HepG2 (cell line): ENCODE measurements at regions not wholly inside any gene's neighbourhood (a gene's known extent, or its start where the extent isn't known, plus 50 kb on each side); places are given as distances from the start of the nearest gene placed in this dataset.

Source experiments
- ATAC-seq: fragments of 200-7000 bp; cut with Tn5 transposase; 3 replicates; pipeline ENCODE4 v1.9.1; 2020; ENCODE audit warnings: mild to moderate bottlenecking, moderate library complexity
- BruUV-seq: library from RNA; stranded (reverse); fragments of 400-500 nt; replicated peaks from 2 replicates; lab custom pipeline; 2021; lab: Mats Ljungman, UMichigan
- CTCF ChIA-PET: fragments of 300-600 bp; formaldehyde crosslinking; extraction: SDS; loops from one replicate; lab custom pipeline; 2021; ENCODE audit warnings: low total read pairs, inconsistent platforms, low intra/inter-chr PET ratio; lab: Yijun Ruan, JAX
- POLR2A ChIA-PET: fragments of 350-600 bp; sonication (Branson Sonifier 250); formaldehyde crosslinking; loops from one replicate; lab custom pipeline; 2020; ENCODE audit warnings: antibody characterized with exemption, inconsistent platforms; lab: Yijun Ruan, JAX
- DNase-seq: peaks from one replicate; pipeline ENCODE4 v3.0.0-alpha.2; 2015; ENCODE audit warnings: low spot score
- FAIRE-seq: peaks from 3 replicates; lab custom pipeline; 2011; peaks lifted over from hg19 to GRCh38; lab: Jason Lieb, UNC
- H2AFZ ChIP-seq: one replicate; pipeline ENCODE4 v1.6.1; 2011; ENCODE audit warnings: low read length, inconsistent platforms
- H3K27ac ChIP-seq: fragments of 300-600 bp; 3 replicates; pipeline ENCODE4 v1.8.0; 2011; ENCODE audit warnings: mixed run types, mild to moderate bottlenecking, mixed read lengths, low read length, inconsistent platforms; ENCODE audit not compliant: insufficient read depth; ENCODE audit errors: extremely low read length
- H3K27me3 ChIP-seq, 2 experiments: fragments of 200-600 bp in 1 of 2; 2 replicates in 1 of 2; 3 replicates in 1 of 2; pipeline versions ENCODE4 v1.6.0 to v1.8.0; 2011; ENCODE audit warnings: low read length in 2 of 2, mild to moderate bottlenecking in 2 of 2, moderate library complexity in 2 of 2, inconsistent platforms in 1 of 2; ENCODE audit not compliant: insufficient read depth in 2 of 2, control insufficient read depth in 1 of 2
- H3K36me3 ChIP-seq, 2 experiments: fragments of 200-600 bp in 1 of 2; replicated peaks in 1 of 2; 2 replicates in 1 of 2; 3 replicates in 1 of 2; pipeline versions ENCODE4 v1.5.1 to v1.8.0; 2011; ENCODE audit warnings: low read length in 2 of 2, inconsistent platforms in 1 of 2; ENCODE audit not compliant: insufficient read depth in 2 of 2, control insufficient read depth in 1 of 2
- H3K4me1 ChIP-seq: 2 replicates; pipeline ENCODE4 v1.5.1; 2012; ENCODE audit warnings: low read length, inconsistent platforms; ENCODE audit not compliant: insufficient read depth
- H3K4me2 ChIP-seq: 2 replicates; pipeline ENCODE4 v1.6.0; 2011; ENCODE audit warnings: low read depth, low read length, inconsistent platforms
- H3K4me3 ChIP-seq, 3 experiments: fragments of 200-600 bp in 1 of 3; sonication (generic), shearing (Covaris generic) in 1 of 3; replicated peaks in 1 of 3; 2 replicates each; pipeline ENCODE4 v1.5.1; 2011 to 2016; ENCODE audit warnings: low read length in 3 of 3, inconsistent platforms in 2 of 3, low read depth in 2 of 3, mild to moderate bottlenecking in 2 of 3, control low read depth in 1 of 3, mixed read lengths in 1 of 3; ENCODE audit not compliant: insufficient read depth in 1 of 3
- H3K79me2 ChIP-seq: one replicate; pipeline ENCODE4 v1.6.1; 2011; ENCODE audit warnings: low read length, inconsistent platforms; ENCODE audit not compliant: insufficient read depth
- H3K9ac ChIP-seq: 2 replicates; pipeline ENCODE4 v1.6.0; 2011; ENCODE audit warnings: mild to moderate bottlenecking, low read depth, low read length, inconsistent platforms; ENCODE audit not compliant: insufficient read depth
- H3K9me3 ChIP-seq: 2 replicates; pipeline ENCODE4 v1.5.1; 2012; ENCODE audit warnings: mild to moderate bottlenecking, low read length
- H4K20me1 ChIP-seq: 2 replicates; pipeline ENCODE4 v1.6.0; 2011; ENCODE audit warnings: inconsistent platforms, mild to moderate bottlenecking, low read length, moderate library complexity; ENCODE audit not compliant: insufficient read depth
- REPIN1 ChIP-seq: sonication (generic); formaldehyde crosslinking; IDR thresholded peaks from 2 replicates; pipeline ENCODE4 v1.8.0; 2022; ENCODE audit warnings: missing genetic modification reagents, low read depth, mild to moderate bottlenecking, borderline replicate concordance
- ZNF605 ChIP-seq: sonication (generic); formaldehyde crosslinking; IDR thresholded peaks from 2 replicates; pipeline ENCODE4 v1.8.0; 2022; ENCODE audit warnings: mild to moderate bottlenecking, missing genetic modification reagents
- WGBS: methylation state at CpG from one replicate; pipeline ENCODE4 v1.1.6; 2017; ENCODE audit warnings: low lambda C conversion rate; 5-methylcytosine and 5-hydroxymethylcytosine counted together
- in situ Hi-C: cut with HindIII; loops from 2 replicates; pipeline ENCODE4 v1.10.0; 2017; ENCODE audit warnings: low pct_unique_long_range_greater_than_20kb; ENCODE audit not compliant: extremely low pct_ligation_motif_present
- intact Hi-C: fragments of 100-400 bp; cut with micrococcal nuclease; formaldehyde crosslinking; loops from one replicate; pipeline ENCODE4 v1.10.0; 2022; ENCODE audit not compliant: unreplicated experiment
- TF ChIP-seq, protein P1 (sequence below): sonication (generic); formaldehyde crosslinking; IDR thresholded peaks from 2 replicates; pipeline ENCODE4 v1.5.1; 2020; ENCODE audit warnings: mild to moderate bottlenecking, missing genetic modification reagents, moderate library complexity
- TF ChIP-seq, protein P2 (sequence below), 2 experiments: sonication (generic) in 1 of 2; formaldehyde crosslinking in 1 of 2; IDR thresholded peaks; 2 replicates each; pipeline versions ENCODE4 v1.6.1 to v1.9.0; 2014 to 2022; ENCODE audit warnings: antibody characterized with exemption in 1 of 2, borderline replicate concordance in 1 of 2, inconsistent platforms in 1 of 2, low read depth in 1 of 2, missing genetic modification reagents in 1 of 2

- CTCF ChIA-PET = no interaction called here
- no peak overlapping the region for H3K4me2 ChIP-seq
Observed at GRCh38 chr10:107880185-107880584, 715.7 kb upstream of the SORCS1 start.

More at GRCh38 chr10:107880185-107880584, 715.7 kb upstream of the SORCS1 start:
- H3K9ac ChIP-seq = no peak overlapping the region
- no peak overlapping the region for H3K27ac ChIP-seq
- 0% methylated on average over 2 of the region's 2 CpGs for WGBS
- no peaks in the 10 kb centered on the region for H3K36me3 ChIP-seq
- no peaks in the 10 kb centered on the region for H3K79me2 ChIP-seq
- no peak for FAIRE-seq
- TF ChIP-seq, protein P1, sequence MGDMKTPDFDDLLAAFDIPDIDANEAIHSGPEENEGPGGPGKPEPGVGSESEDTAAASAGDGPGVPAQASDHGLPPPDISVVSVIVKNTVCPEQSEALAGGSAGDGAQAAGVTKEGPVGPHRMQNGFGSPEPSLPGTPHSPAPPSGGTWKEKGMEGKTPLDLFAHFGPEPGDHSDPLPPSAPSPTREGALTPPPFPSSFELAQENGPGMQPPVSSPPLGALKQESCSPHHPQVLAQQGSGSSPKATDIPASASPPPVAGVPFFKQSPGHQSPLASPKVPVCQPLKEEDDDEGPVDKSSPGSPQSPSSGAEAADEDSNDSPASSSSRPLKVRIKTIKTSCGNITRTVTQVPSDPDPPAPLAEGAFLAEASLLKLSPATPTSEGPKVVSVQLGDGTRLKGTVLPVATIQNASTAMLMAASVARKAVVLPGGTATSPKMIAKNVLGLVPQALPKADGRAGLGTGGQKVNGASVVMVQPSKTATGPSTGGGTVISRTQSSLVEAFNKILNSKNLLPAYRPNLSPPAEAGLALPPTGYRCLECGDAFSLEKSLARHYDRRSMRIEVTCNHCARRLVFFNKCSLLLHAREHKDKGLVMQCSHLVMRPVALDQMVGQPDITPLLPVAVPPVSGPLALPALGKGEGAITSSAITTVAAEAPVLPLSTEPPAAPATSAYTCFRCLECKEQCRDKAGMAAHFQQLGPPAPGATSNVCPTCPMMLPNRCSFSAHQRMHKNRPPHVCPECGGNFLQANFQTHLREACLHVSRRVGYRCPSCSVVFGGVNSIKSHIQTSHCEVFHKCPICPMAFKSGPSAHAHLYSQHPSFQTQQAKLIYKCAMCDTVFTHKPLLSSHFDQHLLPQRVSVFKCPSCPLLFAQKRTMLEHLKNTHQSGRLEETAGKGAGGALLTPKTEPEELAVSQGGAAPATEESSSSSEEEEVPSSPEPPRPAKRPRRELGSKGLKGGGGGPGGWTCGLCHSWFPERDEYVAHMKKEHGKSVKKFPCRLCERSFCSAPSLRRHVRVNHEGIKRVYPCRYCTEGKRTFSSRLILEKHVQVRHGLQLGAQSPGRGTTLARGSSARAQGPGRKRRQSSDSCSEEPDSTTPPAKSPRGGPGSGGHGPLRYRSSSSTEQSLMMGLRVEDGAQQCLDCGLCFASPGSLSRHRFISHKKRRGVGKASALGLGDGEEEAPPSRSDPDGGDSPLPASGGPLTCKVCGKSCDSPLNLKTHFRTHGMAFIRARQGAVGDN (CRISPR knock-in tag) = no peak
- no peak for TF ChIP-seq ZNF605 (CRISPR knock-in tag)
- TF ChIP-seq, protein P2, sequence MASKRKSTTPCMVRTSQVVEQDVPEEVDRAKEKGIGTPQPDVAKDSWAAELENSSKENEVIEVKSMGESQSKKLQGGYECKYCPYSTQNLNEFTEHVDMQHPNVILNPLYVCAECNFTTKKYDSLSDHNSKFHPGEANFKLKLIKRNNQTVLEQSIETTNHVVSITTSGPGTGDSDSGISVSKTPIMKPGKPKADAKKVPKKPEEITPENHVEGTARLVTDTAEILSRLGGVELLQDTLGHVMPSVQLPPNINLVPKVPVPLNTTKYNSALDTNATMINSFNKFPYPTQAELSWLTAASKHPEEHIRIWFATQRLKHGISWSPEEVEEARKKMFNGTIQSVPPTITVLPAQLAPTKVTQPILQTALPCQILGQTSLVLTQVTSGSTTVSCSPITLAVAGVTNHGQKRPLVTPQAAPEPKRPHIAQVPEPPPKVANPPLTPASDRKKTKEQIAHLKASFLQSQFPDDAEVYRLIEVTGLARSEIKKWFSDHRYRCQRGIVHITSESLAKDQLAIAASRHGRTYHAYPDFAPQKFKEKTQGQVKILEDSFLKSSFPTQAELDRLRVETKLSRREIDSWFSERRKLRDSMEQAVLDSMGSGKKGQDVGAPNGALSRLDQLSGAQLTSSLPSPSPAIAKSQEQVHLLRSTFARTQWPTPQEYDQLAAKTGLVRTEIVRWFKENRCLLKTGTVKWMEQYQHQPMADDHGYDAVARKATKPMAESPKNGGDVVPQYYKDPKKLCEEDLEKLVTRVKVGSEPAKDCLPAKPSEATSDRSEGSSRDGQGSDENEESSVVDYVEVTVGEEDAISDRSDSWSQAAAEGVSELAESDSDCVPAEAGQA (IDR thresholded peaks at IDR 0.05; ENCODE audit: low read depth) = no peak
- TF ChIP-seq, protein P2 (CRISPR knock-in tag; IDR thresholded peaks at IDR 0.05; ENCODE audit: borderline replicate concordance) = no peak
- no peak for TF ChIP-seq REPIN1 (CRISPR knock-in tag)
- H3K4me1 ChIP-seq = no peaks in the 10 kb centered on the region
- peaks cover 94% of the 10 kb centered on the region for H3K9me3 ChIP-seq
- no peaks in the 10 kb centered on the region for H3K27me3 ChIP-seq
- no peak for ATAC-seq
- H4K20me1 ChIP-seq = no peaks in the 10 kb centered on the region
- DNase-seq = no peak
- no peak overlapping the region for H2AFZ ChIP-seq
- in situ Hi-C loops (no loop called here), intact Hi-C loops (no loop called here)
- BruUV-seq = no TSS peak
- no peak overlapping the region for H3K4me3 ChIP-seq
- POLR2A ChIA-PET = no interaction called here
